ENCODE measurements at regions not wholly inside any gene's neighbourhood (a gene's known extent, or its start where the extent isn't known, plus 50 kb on each side); places are given as distances from the start of the nearest gene placed in this dataset.

GRCh38 chr9:75454891-75455290 is 366.6 kb downstream of the OSTF1 start:
- no peak for TF ChIP-seq POLR2A (IDR thresholded peaks at IDR 0.05; ENCODE audit: low read depth, low read length)
- TF ChIP-seq MXI1 (IDR thresholded peaks at IDR 0.05; ENCODE audit: borderline replicate concordance, low read depth, low read length), result no peak
- no peak for TF ChIP-seq MAZ (IDR thresholded peaks at IDR 0.05; ENCODE audit: borderline replicate concordance, low read depth, low read length)
- no peak for TF ChIP-seq CEBPB (IDR thresholded peaks at IDR 0.05; ENCODE audit: low read depth, low read length)
- no peak for TF ChIP-seq CHD1 (IDR thresholded peaks at IDR 0.05; ENCODE audit: low read depth, low read length)
- TF ChIP-seq USF2 (IDR thresholded peaks at IDR 0.05; ENCODE audit: low read depth, low read length), result no peak
- no peak for TF ChIP-seq SMC3 (IDR thresholded peaks at IDR 0.05; ENCODE audit: low read depth, low read length)
- TF ChIP-seq CTCF (conservative IDR thresholded peaks at IDR 0.05; ENCODE audit: low read depth, low read length), result no peak
- TF ChIP-seq MAFK (IDR thresholded peaks at IDR 0.05; ENCODE audit: low read depth, low read length), result no peak
- TF ChIP-seq BHLHE40 (IDR thresholded peaks at IDR 0.05; ENCODE audit: low read depth, low read length), result no peak
- TF ChIP-seq ELK1 (IDR thresholded peaks at IDR 0.05; ENCODE audit: borderline replicate concordance, low read depth, low read length), result no peak
- no peak for TF ChIP-seq RAD21 (IDR thresholded peaks at IDR 0.05; ENCODE audit: low read length)
- Histone ChIP-seq H3K36me3 (ENCODE audit: control insufficient read depth, insufficient read depth, low read length) (no peaks in the 10 kb centered on the region), H3K4ac (ENCODE audit: low read depth, low read length) (no peak overlapping the region), H3K27me3 (ENCODE audit: control insufficient read depth, insufficient read depth, low read length) (no peaks in the 10 kb centered on the region), H2AK5ac (ENCODE audit: low read depth, low read length) (no peak overlapping the region), H3K27ac (ENCODE audit: insufficient read depth, low read length) (no peak overlapping the region), H3K18ac (ENCODE audit: low read depth, low read length) (no peak overlapping the region), H2AK9ac (replicated peaks; ENCODE audit: low read depth, low read length, poor library complexity) (no peak overlapping the region), H4K91ac (ENCODE audit: insufficient read depth, low read depth, low read length) (no peak overlapping the region), H3K4me1 (ENCODE audit: control insufficient read depth, insufficient read depth, low read length) (no peaks in the 10 kb centered on the region), H4K20me1 (ENCODE audit: insufficient read depth, low read length) (no peaks in the 10 kb centered on the region), H2BK20ac (ENCODE audit: low read depth, low read length) (no peak overlapping the region), H4K5ac (ENCODE audit: low read depth, low read length) (no peak overlapping the region), H3K56ac (ENCODE audit: extremely low read depth, insufficient read depth, low read length) (no peak overlapping the region), H3K4me3 (ENCODE audit: insufficient read depth, low read depth, low read length) (no peak overlapping the region), H3K9me1 (ENCODE audit: insufficient read depth, low read length) (no peaks in the 10 kb centered on the region), H3K9me3 (ENCODE audit: control insufficient read depth, insufficient read depth, low read length) (peaks cover 3% of the 10 kb centered on the region; the same call in 1 of the 2 replicates), H3K4me2 (ENCODE audit: low read depth, low read length) (no peak overlapping the region), H3K79me1 (ENCODE audit: low read depth in 1 of 2, low read length in 2 of 2) (no peaks in the 10 kb centered on the region), H3K23ac (ENCODE audit: low read depth, low read length) (no peak overlapping the region), H2BK120ac (ENCODE audit: low read depth, low read length) (no peak overlapping the region), H2BK5ac (ENCODE audit: low read depth, low read length, poor library complexity, severe bottlenecking) (no peak overlapping the region), H2BK15ac (ENCODE audit: low read depth, low read length) (no peak overlapping the region), H3K14ac (replicated peaks; ENCODE audit: low read depth, low read length) (no peak overlapping the region), H2AFZ (replicated peaks; ENCODE audit: low read length, poor library complexity) (no peak overlapping the region), H3K9ac (ENCODE audit: low read depth, low read length) (no peak overlapping the region), H4K8ac (ENCODE audit: low read depth in 2 of 2, low read length in 2 of 2) (no peak overlapping the region)
- intact Hi-C loops (cut with micrococcal nuclease), result no loop called here
- no CpG with 5 or more reads among the region's 2 CpGs for WGBS, 2 experiments (ENCODE audit: extremely low coverage in 2 of 2, insufficient read length in 1 of 2)
- ChIA-PET CTCF (no interaction called here), POLR2A (ENCODE audit: unreplicated experiment) (no interaction called here)
- no TSS peak for BruUV-seq (replicated peaks)
- ATAC-seq (ENCODE audit: low read depth), result no peak
- dilution Hi-C loops (cut with HindIII; ENCODE audit: low sequenced_read_pairs, unreplicated experiment), result no loop called here
- no peak for DNase-seq
- in situ Hi-C loops (cut with MboI; ENCODE audit: low sequenced_read_pairs), result no loop called here
